Panc1 (cell line): ENCODE measurements at regions not wholly inside any gene's neighbourhood (a gene's known extent, or its start where the extent isn't known, plus 50 kb on each side); places are given as distances from the start of the nearest gene placed in this dataset.

ENCODE experiments used
- POLR2AphosphoS5 ChIP-seq: IDR thresholded peaks from 2 replicates; pipeline ENCODE4 v1.6.1; 2012; ENCODE audit warnings: mild to moderate bottlenecking, low read depth, low read length, moderate library complexity
- TCF7L2 ChIP-seq: IDR thresholded peaks from 2 replicates; pipeline ENCODE4 v1.6.1; 2011; ENCODE audit warnings: mild to moderate bottlenecking, low read depth, low read length, inconsistent platforms
- TF ChIP-seq, protein P1 (sequence below): fragments of 450-650 bp; IDR thresholded peaks from 2 replicates; pipeline ENCODE4 v1.5.1; 2017; ENCODE audit warnings: mild to moderate bottlenecking

- TF ChIP-seq, protein P1, sequence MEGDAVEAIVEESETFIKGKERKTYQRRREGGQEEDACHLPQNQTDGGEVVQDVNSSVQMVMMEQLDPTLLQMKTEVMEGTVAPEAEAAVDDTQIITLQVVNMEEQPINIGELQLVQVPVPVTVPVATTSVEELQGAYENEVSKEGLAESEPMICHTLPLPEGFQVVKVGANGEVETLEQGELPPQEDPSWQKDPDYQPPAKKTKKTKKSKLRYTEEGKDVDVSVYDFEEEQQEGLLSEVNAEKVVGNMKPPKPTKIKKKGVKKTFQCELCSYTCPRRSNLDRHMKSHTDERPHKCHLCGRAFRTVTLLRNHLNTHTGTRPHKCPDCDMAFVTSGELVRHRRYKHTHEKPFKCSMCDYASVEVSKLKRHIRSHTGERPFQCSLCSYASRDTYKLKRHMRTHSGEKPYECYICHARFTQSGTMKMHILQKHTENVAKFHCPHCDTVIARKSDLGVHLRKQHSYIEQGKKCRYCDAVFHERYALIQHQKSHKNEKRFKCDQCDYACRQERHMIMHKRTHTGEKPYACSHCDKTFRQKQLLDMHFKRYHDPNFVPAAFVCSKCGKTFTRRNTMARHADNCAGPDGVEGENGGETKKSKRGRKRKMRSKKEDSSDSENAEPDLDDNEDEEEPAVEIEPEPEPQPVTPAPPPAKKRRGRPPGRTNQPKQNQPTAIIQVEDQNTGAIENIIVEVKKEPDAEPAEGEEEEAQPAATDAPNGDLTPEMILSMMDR: no peak
- TF ChIP-seq POLR2AphosphoS5 (no peak), TCF7L2 (no peak)
Observed at GRCh38 chr4:127521463-127521862, 111.3 kb upstream of the INTU start.
